ENCODE measurements at regions not wholly inside any gene's neighbourhood (a gene's known extent, or its start where the extent isn't known, plus 50 kb on each side); places are given as distances from the start of the nearest gene placed in this dataset.
A peak's percentile ranks its signal among the peaks of the same experiment; 100 is the strongest.

DNA sequence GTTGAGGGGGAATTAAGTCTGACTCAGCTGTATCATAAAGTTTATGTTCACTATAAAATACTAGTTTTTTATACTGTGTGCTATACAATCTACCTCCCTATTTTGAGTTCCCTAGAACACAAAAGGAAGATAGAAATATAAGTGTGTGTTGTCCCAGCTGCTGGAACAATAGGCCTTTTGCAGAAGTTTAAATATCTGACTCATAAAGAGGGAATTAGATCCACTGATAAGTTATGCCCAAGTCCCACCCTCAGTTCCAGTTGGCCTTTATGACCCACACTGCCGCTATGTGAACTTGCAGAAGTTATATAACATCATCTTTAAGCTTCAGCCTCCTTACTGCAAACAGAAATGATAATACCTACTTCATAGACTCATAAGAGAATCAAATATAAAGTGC is 88.5 kb upstream of the DAB2 start:
- Histone ChIP-seq H3K9me3 (no peaks in the 10 kb centered on the region), H3K4me1 (no peaks in the 10 kb centered on the region), H3K4me3 (no peak overlapping the region), H3K36me3 (no peaks in the 10 kb centered on the region), H3K27ac (no peak overlapping the region), H3K27me3 (no peaks in the 10 kb centered on the region)
- no peak for TF ChIP-seq POLR2AphosphoS5 (IDR thresholded peaks at IDR 0.05)
- no peak for TF ChIP-seq POLR2A (IDR thresholded peaks at IDR 0.05)
- TF ChIP-seq, protein P1, sequence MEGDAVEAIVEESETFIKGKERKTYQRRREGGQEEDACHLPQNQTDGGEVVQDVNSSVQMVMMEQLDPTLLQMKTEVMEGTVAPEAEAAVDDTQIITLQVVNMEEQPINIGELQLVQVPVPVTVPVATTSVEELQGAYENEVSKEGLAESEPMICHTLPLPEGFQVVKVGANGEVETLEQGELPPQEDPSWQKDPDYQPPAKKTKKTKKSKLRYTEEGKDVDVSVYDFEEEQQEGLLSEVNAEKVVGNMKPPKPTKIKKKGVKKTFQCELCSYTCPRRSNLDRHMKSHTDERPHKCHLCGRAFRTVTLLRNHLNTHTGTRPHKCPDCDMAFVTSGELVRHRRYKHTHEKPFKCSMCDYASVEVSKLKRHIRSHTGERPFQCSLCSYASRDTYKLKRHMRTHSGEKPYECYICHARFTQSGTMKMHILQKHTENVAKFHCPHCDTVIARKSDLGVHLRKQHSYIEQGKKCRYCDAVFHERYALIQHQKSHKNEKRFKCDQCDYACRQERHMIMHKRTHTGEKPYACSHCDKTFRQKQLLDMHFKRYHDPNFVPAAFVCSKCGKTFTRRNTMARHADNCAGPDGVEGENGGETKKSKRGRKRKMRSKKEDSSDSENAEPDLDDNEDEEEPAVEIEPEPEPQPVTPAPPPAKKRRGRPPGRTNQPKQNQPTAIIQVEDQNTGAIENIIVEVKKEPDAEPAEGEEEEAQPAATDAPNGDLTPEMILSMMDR (IDR thresholded peaks at IDR 0.05), result no peak
- no peak for TF ChIP-seq EP300 (IDR thresholded peaks at IDR 0.05)
- WGBS, result 88% methylated on average over 1 of the region's 1 CpG
- DNase-seq (ENCODE audit: low spot score in 2 of 2), result no peak

DNA sequence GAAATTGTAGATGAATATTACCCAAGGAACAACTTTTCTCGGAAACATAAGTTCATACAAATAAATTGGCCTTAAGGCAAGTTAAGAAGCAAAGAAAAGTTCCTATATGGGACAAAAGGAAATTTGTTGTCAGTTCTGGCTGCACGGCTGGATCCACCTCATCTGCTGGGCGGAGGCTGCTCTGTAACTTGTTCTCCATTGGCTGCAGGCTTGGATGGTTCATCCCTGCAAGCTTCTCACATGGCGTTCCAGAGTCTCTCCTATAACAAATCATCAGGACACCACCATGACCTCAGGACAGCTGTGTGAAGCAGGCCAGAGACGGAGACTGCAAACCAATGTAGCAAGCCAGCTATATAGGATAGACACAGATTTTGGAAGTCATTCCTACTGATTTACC is 81.4 kb upstream of the DAB2 start:
- TF ChIP-seq, protein P1 (IDR thresholded peaks at IDR 0.05), result no peak
- no peak for TF ChIP-seq POLR2AphosphoS5 (IDR thresholded peaks at IDR 0.05)
- TF ChIP-seq EP300 (IDR thresholded peaks at IDR 0.05), result no peak
- no peak for TF ChIP-seq POLR2A (IDR thresholded peaks at IDR 0.05)

DNA sequence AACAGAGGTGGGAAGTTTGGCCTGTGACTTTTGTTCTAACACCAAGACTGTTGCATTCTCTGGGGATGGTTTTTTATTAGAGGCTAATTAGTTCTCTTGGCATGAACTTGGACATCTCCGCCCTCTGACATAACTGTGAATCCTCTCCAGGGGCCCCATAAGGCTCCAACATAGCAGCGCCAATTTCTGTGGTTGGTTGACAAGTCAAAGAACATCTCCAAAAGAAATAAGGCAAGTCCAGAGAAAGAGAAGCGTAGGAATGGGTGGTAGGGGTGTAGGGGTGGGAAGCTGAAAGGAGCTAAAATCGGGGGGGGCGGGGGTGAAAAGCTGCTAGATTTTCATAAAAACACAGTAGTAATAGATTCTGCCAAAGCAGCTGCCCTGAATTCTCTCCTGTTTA is 81.0 kb upstream of the DAB2 start:
- H3K27ac ChIP-seq, result peak overlapping the region; percentile 31
- no peak overlapping the region for H3K4me3 ChIP-seq
- no peak for DNase-seq (ENCODE audit: low spot score in 2 of 2)
- peaks cover 22% of the 10 kb centered on the region for H3K4me1 ChIP-seq
- no peaks in the 10 kb centered on the region for H3K27me3 ChIP-seq
- WGBS, result 54% methylated on average over 5 of the region's 5 CpGs
- no peaks in the 10 kb centered on the region for H3K9me3 ChIP-seq
- H3K36me3 ChIP-seq, result no peaks in the 10 kb centered on the region
- TF ChIP-seq, protein P1 (IDR thresholded peaks at IDR 0.05), result no peak
- TF ChIP-seq POLR2A (IDR thresholded peaks at IDR 0.05), result no peak
- TF ChIP-seq EP300 (IDR thresholded peaks at IDR 0.05), result no peak
- no peak for TF ChIP-seq POLR2AphosphoS5 (IDR thresholded peaks at IDR 0.05)

More for the DNA sequence above, 81.4 kb upstream of the DAB2 start:
- Histone ChIP-seq H3K36me3 (no peaks in the 10 kb centered on the region), H3K27me3 (no peaks in the 10 kb centered on the region), H3K9me3 (no peaks in the 10 kb centered on the region), H3K27ac (peak overlapping the region; percentile 31), H3K4me3 (no peak overlapping the region), H3K4me1 (peaks cover 22% of the 10 kb centered on the region)
- 60% methylated on average over 5 of the region's 5 CpGs for WGBS
- DNase-seq (ENCODE audit: low spot score in 2 of 2), result no peak

DNA sequence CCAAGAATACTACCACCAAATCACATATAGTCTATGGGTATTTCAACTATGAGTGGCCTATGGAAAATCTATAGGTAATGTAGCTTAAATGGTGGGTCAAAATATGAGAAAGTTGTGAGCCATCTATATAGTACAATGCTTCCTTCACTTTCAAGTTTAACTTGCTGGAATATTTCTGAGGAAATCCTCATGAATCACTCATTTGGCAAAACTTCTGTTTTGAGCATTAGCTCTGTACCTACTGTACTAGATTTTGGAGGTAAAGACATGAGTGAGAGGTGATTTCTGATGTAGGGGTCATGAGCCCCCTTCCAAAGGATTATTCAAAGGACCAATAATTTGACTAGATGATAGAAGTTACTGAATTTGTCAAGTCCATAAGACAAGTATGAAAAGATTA is 80.6 kb upstream of the DAB2 start:
- no peaks in the 10 kb centered on the region for H3K27me3 ChIP-seq

DNA sequence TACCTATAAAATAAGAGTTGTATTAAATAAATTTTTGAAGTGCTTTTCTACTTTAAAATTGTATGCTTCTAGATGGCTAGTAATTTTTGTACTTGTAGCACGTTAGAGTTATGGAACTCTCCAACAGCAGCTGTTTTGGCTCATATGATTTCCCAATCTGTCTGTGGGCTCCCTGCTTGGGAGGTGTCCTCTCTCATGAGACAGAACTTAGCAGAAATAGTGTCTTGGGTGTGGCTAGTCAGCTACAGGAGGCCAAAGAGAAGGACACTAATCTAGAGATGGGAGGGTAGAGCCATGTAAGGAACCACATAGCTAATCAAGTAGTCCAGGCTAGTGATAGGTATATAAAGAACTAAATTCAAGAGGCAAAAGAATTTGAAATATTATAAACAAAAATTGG is 78.4 kb upstream of the DAB2 start:
- TF ChIP-seq POLR2A (IDR thresholded peaks at IDR 0.05) (no peak), POLR2AphosphoS5 (IDR thresholded peaks at IDR 0.05) (no peak)
- Histone ChIP-seq H3K4me3 (no peak overlapping the region), H3K27me3 (no peaks in the 10 kb centered on the region), H3K4me1 (peaks cover 22% of the 10 kb centered on the region), H3K27ac (peak overlapping the region; percentile 70), H3K9me3 (no peaks in the 10 kb centered on the region), H3K36me3 (no peaks in the 10 kb centered on the region)
- WGBS, result 64% methylated on average over 1 of the region's 1 CpG
- no peak for DNase-seq (ENCODE audit: low spot score in 2 of 2)

More for the DNA sequence above, 80.6 kb upstream of the DAB2 start:
- H3K36me3 ChIP-seq, result no peaks in the 10 kb centered on the region
- H3K27ac ChIP-seq, result no peak overlapping the region
- TF ChIP-seq, protein P1 (IDR thresholded peaks at IDR 0.05), result no peak
- TF ChIP-seq EP300 (IDR thresholded peaks at IDR 0.05) (no peak), POLR2A (IDR thresholded peaks at IDR 0.05) (no peak)
- peaks cover 22% of the 10 kb centered on the region for H3K4me1 ChIP-seq
- H3K4me3 ChIP-seq, result no peak overlapping the region
- no peak for DNase-seq (ENCODE audit: low spot score in 2 of 2)
- H3K9me3 ChIP-seq, result no peaks in the 10 kb centered on the region

DNA sequence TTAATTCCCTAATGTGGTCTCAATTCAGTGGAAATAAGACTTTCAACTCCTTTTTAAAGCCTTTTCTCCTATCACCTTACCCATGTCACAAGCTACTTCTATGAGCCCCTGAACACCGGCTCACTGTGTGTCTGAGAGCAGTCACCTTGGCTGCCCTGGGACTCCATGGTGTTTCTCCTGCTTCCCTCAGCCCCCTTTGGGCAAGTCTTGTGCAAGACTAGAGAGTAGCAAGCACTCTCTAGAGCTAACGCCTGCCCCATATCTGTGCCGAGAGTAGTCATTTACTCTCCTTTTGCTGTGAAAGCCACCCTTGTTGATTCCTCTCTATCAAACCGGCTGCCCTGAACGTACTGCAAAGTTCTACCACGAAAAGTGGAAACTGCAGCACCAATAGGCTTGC is 77.9 kb upstream of the DAB2 start:
- WGBS, result 98% methylated on average over 6 of the region's 6 CpGs

More for the DNA sequence above, 77.9 kb upstream of the DAB2 start:
- DNase-seq (ENCODE audit: low spot score in 2 of 2), result no peak
- H3K9me3 ChIP-seq, result no peaks in the 10 kb centered on the region
- TF ChIP-seq, protein P1 (IDR thresholded peaks at IDR 0.05), result no peak
- TF ChIP-seq POLR2A (IDR thresholded peaks at IDR 0.05) (no peak), POLR2AphosphoS5 (IDR thresholded peaks at IDR 0.05) (no peak), EP300 (IDR thresholded peaks at IDR 0.05) (no peak)
- peaks cover 22% of the 10 kb centered on the region for H3K4me1 ChIP-seq
- no peaks in the 10 kb centered on the region for H3K27me3 ChIP-seq
- H3K36me3 ChIP-seq, result no peaks in the 10 kb centered on the region
- H3K27ac ChIP-seq, result peak overlapping the region; percentile 70
- H3K4me3 ChIP-seq, result no peak overlapping the region
